NB4 (cell line): ENCODE measurements at regions not wholly inside any gene's neighbourhood (a gene's known extent, or its start where the extent isn't known, plus 50 kb on each side); places are given as distances from the start of the nearest gene placed in this dataset.

ENCODE experiments used
- DNase-seq: peaks from one replicate; pipeline ENCODE4 v3.0.0; 2010; ENCODE audit warnings: low read depth
- H3K4me3 ChIP-seq: one replicate; pipeline ENCODE4 v1.5.1; 2011; ENCODE audit warnings: mild to moderate bottlenecking, low read depth, low read length, moderate library complexity
- CTCF ChIP-seq: IDR thresholded peaks from one replicate; pipeline ENCODE4 v1.5.1; 2012; ENCODE audit warnings: low read depth, low read length
- MYC ChIP-seq: IDR thresholded peaks from 2 replicates; pipeline ENCODE4 v1.6.1; 2011; ENCODE audit warnings: low read depth, low read length
- POLR2A ChIP-seq: IDR thresholded peaks from 2 replicates; pipeline ENCODE4 v1.6.1; 2011; ENCODE audit warnings: mild to moderate bottlenecking; ENCODE audit not compliant: insufficient read length; ENCODE audit errors: extremely low read depth
- TF ChIP-seq, protein P1 (sequence below): IDR thresholded peaks from 2 replicates; pipeline ENCODE4 v1.6.1; 2011; ENCODE audit warnings: low read depth, low read length

DNA sequence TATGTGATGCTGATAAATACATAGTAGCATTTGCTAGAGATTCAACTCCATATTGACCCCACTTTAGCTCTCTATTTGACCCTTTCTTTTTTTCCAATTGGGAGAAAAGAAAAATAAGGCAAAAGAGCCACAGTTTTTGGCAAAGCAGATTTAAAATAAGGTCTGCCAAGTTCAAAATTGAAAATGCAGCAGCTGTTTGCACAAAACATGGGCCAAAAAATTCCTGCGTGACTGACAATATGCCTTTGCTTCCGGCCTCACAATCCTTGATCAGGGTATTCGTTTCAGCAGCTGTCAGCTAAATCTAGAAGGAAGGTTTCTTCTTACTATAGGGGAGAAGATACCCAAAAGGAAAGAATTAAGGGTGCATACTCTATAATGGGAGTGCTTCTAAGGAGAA lies 563.5 kb upstream of the CCDC54 start:
- no peak overlapping the region for H3K4me3 ChIP-seq
- TF ChIP-seq CTCF (no peak), MYC (no peak), POLR2A (no peak)
- TF ChIP-seq, protein P1, sequence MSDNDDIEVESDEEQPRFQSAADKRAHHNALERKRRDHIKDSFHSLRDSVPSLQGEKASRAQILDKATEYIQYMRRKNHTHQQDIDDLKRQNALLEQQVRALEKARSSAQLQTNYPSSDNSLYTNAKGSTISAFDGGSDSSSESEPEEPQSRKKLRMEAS: no peak
- DNase-seq: no peak

GRCh38 chr3:106814231-106814630 lies 563.0 kb upstream of the CCDC54 start:
- DNase-seq: no peak
- TF ChIP-seq, protein P1: no peak
- no peak for TF ChIP-seq POLR2A
- no peak for TF ChIP-seq CTCF
- TF ChIP-seq MYC: no peak

GRCh38 chr3:106816838-106817237 lies 560.4 kb upstream of the CCDC54 start:
- H3K4me3 ChIP-seq: no peak overlapping the region
- TF ChIP-seq, protein P1: no peak
- TF ChIP-seq POLR2A (no peak), MYC (no peak), CTCF (no peak)
- DNase-seq: no peak

More at GRCh38 chr3:106814231-106814630, 563.0 kb upstream of the CCDC54 start:
- H3K4me3 ChIP-seq: no peak overlapping the region

DNA sequence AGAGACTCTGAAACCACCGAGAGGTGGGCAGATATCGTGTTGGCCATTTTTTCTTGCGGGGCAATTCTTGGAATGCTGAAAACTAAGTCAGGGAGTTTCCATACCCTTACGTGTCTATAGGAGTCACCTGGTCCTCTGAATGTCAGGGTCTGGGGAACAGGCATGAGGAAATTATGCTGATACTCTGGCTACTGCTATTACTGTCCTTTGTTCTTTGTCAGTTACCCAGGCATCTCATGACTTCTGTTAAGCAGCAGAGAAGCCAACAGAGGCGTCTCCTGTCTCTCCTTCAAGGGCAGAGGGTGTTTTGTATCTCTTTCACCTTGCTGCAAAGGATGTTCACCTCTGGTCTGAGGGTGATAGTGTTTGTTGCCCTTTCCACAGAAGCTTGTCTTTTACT lies 559.5 kb upstream of the CCDC54 start:
- TF ChIP-seq CTCF (no peak), POLR2A (no peak), MYC (no peak)
- TF ChIP-seq, protein P1: no peak
- DNase-seq: no peak
- H3K4me3 ChIP-seq: no peak overlapping the region

DNA sequence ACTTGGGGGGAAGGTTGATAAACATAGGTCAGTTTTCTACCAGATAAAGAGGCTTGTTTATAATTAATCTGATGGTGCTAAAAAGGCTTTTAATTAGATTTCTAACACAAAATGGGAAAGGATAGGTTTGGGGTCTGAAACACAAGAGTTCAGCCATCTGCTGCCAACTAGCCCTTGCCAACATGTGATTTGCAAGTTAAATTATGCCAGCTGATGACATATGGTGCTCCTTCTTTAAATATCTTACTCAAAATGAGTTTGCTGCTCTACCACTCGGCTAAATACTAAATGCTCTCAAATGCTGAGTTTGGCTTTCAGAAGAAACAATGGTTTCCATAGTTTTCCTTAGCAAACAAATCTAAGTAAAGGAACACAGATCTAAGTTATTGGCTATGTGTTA lies 557.8 kb upstream of the CCDC54 start:
- H3K4me3 ChIP-seq: no peak overlapping the region
- TF ChIP-seq MYC (no peak), CTCF (no peak), POLR2A (no peak)
- TF ChIP-seq, protein P1: no peak
- no peak for DNase-seq
